ENCODE measurements at regions not wholly inside any gene's neighbourhood (a gene's known extent, or its start where the extent isn't known, plus 50 kb on each side); places are given as distances from the start of the nearest gene placed in this dataset.

GRCh38 chr7:25646726-25647413 is 418.6 kb upstream of the NPVF start:
- TF ChIP-seq CTCF (conservative IDR thresholded peaks at IDR 0.05; ENCODE audit: low read depth, low read length) = no peak
- no peak for TF ChIP-seq EZH2 (IDR thresholded peaks at IDR 0.05; ENCODE audit: borderline replicate concordance, low read depth, low read length, poor library complexity, severe bottlenecking)
